HG02759 (cell line): ENCODE measurements at regions not wholly inside any gene's neighbourhood (a gene's known extent, or its start where the extent isn't known, plus 50 kb on each side); places are given as distances from the start of the nearest gene placed in this dataset.

Experiments
- ATAC-seq: cut with Tn5 transposase; IDR thresholded peaks from one replicate; pipeline ENCODE4 v1.9.1; 2021; ENCODE audit warnings: mild to moderate bottlenecking, moderate library complexity; ENCODE audit not compliant: unreplicated experiment

DNA sequence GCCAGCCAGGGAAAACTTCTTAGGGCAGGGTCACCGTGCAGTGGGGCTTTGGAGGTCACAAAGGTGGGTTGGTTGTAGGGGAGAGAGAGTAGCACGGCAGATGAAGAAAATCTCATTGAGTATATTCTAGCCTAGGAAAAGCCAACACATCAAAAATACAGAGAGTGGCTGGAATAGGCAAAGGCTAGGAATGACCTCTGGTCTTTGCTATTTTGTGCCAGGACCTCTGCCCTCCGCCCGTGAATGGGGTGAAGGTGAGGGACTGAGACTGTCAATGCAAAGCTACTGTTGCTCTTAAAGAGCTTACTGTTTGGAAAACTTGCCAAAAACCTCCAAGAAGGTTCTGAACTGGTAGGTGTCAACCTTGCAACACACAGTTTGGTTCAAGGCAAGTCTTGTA, 346.7 kb downstream of the CDH26 start:
- ATAC-seq: no peak

GRCh38 chr20:60306105-60306504, 347.9 kb downstream of the CDH26 start:
- ATAC-seq: no peak

- no peak for ATAC-seq
Observed at GRCh38 chr20:60306551-60306950, 348.3 kb downstream of the CDH26 start.

DNA sequence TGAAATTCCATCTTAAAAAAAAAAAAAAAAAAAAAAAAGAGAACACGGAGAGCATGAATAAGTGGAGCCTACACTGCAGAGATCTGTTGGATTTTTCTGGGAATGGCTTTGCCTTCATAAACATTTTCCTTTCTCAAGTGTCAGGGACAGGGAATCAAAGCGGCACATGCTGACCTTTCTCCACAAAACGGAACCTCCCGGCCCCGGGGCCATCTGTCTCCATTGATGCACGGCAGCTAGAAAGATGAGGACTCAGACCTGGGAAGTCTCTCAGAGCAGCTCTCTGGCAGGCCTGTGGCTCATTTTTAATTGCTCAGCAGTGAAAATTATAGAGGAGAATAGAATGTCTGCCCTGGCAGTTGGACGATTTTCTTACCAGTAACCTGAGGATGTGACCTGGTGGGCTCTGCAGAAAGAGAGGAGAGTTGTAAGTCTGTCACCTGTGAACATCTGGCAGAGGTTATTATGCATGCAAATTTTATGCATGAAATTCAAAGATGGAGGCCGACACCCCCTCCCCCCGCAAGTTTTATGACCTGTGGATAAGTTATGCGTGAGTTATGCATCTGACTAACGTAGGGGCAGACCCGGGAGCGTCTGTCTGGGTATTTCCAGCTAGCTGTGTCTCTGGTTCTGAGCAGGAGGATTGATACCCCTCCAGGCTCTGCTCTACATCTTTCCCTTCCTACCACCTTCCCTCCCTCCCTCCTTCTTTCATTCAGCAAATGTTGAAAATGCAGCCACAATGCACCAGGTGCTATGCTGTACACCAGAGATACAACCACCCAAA, 352.5 kb downstream of the CDH26 start:
- no peak for ATAC-seq

DNA sequence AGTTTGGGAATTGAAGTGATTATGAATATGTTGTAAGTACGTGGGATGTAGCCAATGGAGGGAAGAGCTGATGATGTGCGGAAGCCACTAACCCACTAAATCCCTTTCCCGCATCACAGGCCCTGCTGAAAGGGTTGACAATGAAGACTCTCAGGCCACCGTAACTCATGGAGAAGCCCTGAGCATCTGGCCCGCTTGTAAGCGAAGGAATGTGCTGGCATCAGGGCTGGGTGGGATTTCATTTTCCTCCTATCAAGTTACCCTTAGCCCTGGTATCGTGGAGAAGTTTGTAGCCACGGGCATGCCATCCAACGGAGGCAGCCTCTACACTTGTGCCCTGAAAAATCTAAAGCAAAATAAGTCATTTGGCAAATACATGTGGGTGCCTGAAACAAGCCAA, 355.0 kb downstream of the CDH26 start:
- no peak for ATAC-seq

DNA sequence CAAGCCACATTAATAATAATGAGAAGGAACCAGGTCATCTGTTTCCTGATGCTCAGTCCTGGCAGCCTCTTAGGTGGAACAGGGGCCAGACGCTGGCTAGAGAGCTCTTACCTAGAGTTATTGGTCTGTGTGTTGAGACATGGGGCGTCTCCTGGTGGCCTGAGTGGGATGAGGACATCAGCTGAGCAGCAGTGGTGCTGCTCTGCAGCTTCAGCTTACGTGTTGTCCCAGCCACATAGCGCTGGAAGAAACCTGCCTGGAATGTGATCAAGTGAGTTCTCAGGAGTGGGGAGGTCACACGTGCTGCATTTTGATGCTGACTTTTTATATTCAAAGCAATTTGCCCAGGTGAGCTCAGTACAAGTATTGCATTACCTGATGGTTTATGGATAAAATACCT, 355.4 kb downstream of the CDH26 start:
- no peak for ATAC-seq

DNA sequence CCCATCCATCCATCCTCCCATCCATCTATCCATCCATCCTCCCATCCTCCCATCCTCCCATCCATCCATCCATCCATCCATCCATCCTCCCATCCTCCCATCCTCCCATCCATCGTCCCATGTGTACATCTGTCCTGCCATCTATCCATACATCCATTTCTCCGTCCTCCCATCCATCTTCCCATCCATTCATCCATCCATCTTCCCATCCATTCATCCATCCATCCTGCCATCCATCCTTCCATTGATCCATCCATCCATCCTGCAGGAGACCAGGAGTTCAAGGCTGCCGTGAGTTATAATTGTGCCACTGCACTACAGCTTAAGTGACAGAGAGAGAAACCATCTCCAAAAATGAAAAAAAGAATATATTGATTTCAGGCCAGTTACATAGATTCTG, 356.5 kb downstream of the CDH26 start:
- no peak for ATAC-seq

DNA sequence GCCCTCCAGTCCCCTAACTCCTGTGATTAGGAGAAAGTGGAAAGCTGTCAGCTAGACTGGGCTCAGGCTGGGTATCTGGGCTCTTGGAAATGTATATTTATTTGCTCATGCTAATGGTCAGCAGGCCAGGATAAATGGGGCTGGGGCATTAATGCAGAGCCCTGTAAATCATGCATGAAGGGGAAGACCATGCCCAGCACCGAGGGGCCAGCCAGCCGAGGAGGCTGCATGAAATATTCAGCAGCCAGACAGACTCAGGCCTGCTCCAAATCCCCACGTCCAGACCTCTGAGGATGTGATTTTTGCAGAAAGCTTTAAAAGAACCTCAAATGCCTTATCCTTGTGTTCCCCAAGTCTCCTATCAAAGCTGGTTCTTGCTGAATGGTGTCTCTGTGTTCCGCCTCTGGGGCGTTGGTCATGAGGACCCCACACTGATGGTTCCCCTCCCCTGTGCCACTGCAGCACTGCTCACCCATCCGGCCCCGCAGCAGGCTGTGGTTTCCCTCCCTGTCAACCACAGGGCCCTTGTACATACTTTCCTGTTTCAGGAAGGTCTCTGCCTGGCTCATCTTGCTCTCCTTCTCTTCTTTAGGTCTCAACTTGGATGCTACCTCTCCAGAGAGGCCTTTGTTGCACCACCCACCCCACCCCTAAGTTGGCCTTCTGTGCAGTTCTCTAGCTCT, 358.4 kb downstream of the CDH26 start:
- no peak for ATAC-seq

DNA sequence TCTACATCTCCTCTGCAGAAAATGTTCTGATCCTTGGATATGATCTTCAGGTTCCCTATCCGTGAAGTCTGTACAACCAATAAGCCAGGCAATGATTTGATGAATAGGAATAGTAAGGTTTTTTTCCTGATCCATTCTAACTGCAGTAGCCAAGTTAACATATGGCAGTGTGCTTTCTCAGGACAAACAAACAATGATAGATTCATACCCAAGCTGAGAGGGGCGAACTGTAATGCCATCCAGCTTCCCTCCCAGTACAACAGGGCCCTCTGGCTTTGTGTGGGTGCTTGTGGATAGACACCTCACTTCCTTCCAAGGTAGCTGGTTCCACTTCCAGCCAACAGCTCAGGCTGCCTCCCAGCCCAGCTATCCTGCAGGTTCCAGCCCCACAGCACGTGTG, 359.2 kb downstream of the CDH26 start:
- ATAC-seq: no peak

DNA sequence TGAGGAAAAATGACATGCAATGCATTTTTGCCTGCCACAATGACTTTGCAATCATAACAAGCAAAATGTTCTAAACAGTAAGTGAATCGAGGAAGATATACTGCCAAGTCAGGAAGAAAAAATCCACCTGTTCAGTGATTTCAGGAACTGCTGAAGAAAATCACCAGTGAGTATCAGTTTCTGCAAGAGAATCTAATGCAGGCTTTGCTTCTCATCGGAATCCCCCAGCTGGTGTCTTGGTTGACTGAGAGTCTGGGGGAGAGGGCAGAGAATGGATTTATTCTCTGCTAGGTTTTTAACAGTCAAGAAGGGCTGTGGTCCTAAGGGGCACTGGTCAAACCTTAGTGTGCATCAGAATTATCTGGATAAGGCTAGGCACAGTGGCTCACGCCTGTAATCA, 363.4 kb downstream of the CDH26 start:
- ATAC-seq: no peak

DNA sequence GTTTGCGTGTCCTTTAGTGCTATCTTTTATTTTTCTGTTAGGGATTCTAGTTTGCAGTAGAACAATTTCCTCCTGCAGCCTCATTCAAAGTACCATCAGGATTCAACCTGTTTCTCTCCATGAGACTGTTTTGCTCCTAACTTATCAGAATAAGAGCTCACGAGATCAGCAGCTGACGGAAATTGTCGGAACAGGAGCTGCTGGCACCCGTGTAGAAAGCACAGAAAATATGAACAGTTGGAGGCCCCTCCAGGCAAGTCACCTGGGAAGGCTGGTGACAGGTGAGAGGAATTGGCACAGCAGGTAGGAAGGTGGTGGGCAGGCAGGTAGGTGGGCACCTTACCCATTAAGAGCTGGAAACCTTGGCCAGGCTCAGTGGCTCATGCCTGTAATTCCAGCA, 368.6 kb downstream of the CDH26 start:
- no peak for ATAC-seq

GRCh38 chr20:60327971-60328660, 369.9 kb downstream of the CDH26 start:
- no peak for ATAC-seq

- ATAC-seq: no peak
Observed at GRCh38 chr20:60330461-60330860, 372.2 kb downstream of the CDH26 start.

- ATAC-seq: no peak
Observed at GRCh38 chr20:60331688-60332300, 373.6 kb downstream of the CDH26 start.

DNA sequence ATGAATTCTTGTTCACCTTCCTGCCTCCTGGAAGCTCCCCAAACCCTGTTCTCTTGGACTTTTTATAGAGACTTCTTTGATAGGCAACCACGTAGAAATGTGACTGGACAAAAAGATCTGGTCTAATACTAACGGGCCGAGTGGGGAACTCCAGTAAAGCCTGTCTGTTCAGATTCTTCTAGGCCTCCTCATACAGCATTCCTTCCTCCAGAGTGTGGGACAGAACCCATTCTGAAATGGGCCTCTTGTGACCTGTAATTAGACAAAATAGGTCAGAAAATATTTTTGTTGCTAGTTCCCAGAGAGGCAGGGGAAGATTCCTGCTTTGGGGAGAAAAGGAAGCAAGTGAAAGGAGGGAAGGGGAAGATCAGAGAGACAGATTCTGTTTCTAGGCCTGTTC, 374.3 kb downstream of the CDH26 start:
- no peak for ATAC-seq

GRCh38 chr20:60334911-60335310, 376.7 kb downstream of the CDH26 start:
- ATAC-seq: no peak

DNA sequence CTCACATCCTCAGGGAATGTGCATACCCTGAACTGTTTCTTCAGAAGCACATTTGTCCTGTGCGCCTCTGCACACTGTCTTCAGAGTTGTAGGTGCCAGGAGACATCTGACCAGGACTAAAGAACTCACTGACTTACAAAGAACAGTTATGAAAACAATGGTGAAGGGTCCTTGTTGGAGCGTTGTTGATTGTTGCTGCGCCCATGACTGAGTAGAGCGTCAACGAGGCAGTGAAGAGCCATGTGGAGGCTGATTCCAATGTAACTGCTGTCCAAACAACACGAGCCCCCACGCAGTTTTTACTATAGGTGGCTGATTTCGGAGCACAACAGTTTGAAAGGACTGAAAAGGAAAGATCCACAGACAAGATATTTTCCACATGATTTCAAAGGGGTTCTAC, 380.3 kb downstream of the CDH26 start:
- no peak for ATAC-seq

- no peak for ATAC-seq
Observed at GRCh38 chr20:60339738-60340137, 381.5 kb downstream of the CDH26 start.

DNA sequence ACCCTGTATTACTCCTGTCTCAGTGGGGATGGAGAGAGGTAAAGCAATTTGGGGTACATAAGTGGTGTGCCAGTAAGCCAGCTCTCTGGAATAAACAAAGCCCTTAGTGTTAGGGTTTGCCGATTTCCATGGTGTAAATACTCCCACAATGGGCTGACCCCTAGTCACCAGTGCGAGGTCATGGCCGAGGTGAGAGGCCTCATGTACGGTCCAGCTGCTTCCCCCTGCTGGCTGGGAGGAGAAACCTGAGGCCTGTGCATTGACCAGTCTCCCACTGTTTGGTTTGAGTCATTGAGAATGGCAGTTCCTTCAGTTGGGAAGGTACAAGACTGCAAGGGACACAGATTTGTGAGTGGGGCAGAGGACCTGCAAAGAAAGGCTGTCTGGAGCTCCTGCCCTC, 382.0 kb downstream of the CDH26 start:
- ATAC-seq: no peak

DNA sequence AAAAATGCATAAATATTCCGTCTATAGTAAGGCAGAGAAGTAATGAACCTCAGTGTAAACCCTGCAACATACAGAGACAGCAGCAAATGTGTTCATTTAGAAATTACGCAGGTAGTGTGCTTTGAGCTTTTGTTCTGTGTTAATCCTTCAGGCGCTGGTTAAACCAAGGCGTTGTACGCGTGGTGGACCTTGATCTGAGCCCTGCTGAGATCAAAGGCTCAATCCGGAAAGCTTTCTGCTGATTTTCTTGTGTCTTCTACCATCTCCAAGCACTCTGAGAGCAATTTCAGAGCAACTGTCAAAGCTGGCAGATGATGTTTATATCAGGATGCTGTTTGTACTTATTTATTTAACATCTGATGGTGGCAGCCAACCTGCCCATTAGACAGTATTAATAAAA, 382.8 kb downstream of the CDH26 start:
- ATAC-seq: no peak

GRCh38 chr20:60345106-60345505, 386.9 kb downstream of the CDH26 start:
- ATAC-seq: no peak

DNA sequence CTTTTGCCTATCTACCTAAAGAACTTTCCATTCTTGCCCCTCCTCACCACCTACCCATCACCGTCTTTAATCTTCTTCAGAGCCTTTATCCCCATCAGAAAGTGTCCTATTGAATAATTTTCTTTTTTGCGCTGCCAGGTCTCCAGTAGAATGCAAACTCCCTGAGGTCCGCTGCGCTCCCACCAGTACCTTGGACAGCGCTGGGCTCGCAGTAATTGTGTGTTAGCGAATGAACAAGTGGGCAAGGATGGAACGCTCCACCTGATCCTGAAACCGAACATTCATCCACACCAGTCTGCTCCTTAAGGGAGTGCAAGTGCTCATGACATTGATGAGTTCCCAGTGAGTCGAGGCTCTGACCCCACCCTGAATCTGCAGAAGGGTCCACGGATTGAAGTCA, 391.2 kb downstream of the CDH26 start:
- no peak for ATAC-seq
